Colonic mucosa (tissue), 4 donors: ENCODE measurements at regions not wholly inside any gene's neighbourhood (a gene's known extent, or its start where the extent isn't known, plus 50 kb on each side); places are given as distances from the start of the nearest gene placed in this dataset.
"Not testable (repeated sequence)": the region's sequence is repeated elsewhere in the genome, so short reads cannot be mapped to it uniquely, and the experiment has no call there.

Experiments
- DNase-seq: peaks from one replicate; pipeline ENCODE4 v3.0.0-alpha.2; 2020
- H3K27ac ChIP-seq: fragments of 200-600 bp; one replicate; pipeline ENCODE4 v1.8.0; 2021
- H3K27me3 ChIP-seq: fragments of 200-600 bp; one replicate; pipeline ENCODE4 v1.8.0; 2021
- H3K36me3 ChIP-seq: fragments of 200-600 bp; one replicate; pipeline ENCODE4 v1.8.0; 2021
- H3K4me1 ChIP-seq: fragments of 200-600 bp; one replicate; pipeline ENCODE4 v1.8.0; 2021; ENCODE audit warnings: mild to moderate bottlenecking
- H3K4me3 ChIP-seq: fragments of 200-600 bp; one replicate; pipeline ENCODE4 v1.8.0; 2021
- H3K9ac ChIP-seq, 2 donors: one replicate each; pipeline ENCODE4 v1.7.0; 2013; ENCODE audit warnings: control low read depth in 2 of 2, low read depth in 2 of 2, low read length in 2 of 2
- H3K9me3 ChIP-seq: fragments of 200-600 bp; one replicate; pipeline ENCODE4 v1.8.0; 2021
- intact Hi-C: fragments of 100-400 bp; cut with DNase I; formaldehyde crosslinking; loops from one replicate; pipeline ENCODE4 v1.14.1; 2022
- TF ChIP-seq, protein P1 (sequence below): fragments of 200-600 bp; IDR thresholded peaks from one replicate; pipeline ENCODE4 v1.8.0; 2022; ENCODE audit warnings: antibody characterized with exemption, mild to moderate bottlenecking
- donor health status: healthy.
- donor health status: DM: no; HTN: no; CAD: no.
- donor health status: DM: no; HTN: no; CAD: no.

DNA sequence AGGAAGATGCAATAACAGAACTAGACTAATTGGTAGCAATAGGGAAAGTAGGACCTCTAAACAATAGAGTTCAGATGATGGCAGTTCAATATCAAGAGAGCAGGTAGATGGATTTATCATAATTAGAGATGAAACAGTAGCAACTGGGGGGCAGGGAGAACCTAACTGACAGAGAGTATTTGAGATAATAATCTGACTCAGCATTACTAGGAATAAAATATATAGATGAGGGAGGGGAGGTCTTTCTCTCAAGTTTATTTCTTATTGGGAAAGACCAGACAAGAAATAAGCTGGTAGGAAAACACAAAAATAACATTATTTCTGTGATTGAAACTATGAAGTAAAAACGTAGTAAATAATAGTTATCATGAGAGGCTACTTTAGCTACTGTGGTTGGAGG is 1656.7 kb upstream of the B3GALT2 start:
- Histone ChIP-seq H3K9ac (no peak overlapping the region), H3K4me1 (no peaks in the 10 kb centered on the region), H3K27ac (no peak overlapping the region), H3K36me3 (no peaks in the 10 kb centered on the region), H3K27me3 (no peaks in the 10 kb centered on the region), H3K4me3 (no peak overlapping the region), H3K9me3 (no peaks in the 10 kb centered on the region)
- DNase-seq: no peak
- intact Hi-C loops: no loop called here
- TF ChIP-seq, protein P1, sequence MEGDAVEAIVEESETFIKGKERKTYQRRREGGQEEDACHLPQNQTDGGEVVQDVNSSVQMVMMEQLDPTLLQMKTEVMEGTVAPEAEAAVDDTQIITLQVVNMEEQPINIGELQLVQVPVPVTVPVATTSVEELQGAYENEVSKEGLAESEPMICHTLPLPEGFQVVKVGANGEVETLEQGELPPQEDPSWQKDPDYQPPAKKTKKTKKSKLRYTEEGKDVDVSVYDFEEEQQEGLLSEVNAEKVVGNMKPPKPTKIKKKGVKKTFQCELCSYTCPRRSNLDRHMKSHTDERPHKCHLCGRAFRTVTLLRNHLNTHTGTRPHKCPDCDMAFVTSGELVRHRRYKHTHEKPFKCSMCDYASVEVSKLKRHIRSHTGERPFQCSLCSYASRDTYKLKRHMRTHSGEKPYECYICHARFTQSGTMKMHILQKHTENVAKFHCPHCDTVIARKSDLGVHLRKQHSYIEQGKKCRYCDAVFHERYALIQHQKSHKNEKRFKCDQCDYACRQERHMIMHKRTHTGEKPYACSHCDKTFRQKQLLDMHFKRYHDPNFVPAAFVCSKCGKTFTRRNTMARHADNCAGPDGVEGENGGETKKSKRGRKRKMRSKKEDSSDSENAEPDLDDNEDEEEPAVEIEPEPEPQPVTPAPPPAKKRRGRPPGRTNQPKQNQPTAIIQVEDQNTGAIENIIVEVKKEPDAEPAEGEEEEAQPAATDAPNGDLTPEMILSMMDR: no peak

DNA sequence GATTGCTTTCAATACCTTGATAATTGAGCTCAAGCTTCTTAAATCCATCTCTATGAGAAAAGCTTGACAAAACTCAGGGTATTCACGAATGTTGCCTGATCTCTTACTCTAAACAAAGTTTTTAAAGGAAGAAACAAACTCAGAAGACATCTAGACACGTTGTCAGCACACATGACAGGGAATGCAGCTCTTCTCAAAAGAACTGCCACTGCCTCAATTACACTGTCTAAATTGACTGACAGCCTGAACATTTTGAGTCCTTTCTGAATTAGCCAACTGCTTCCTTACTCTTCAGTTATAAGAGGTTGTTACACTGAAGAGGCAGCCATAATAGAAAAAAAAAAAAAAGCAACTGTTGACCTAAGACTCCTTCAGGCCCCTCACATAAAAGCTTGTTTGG is 1646.7 kb upstream of the B3GALT2 start:
- Histone ChIP-seq H3K4me3 (no peak overlapping the region), H3K27ac (no peak overlapping the region), H3K9me3 (no peaks in the 10 kb centered on the region), H3K36me3 (no peaks in the 10 kb centered on the region), H3K4me1 (no peaks in the 10 kb centered on the region), H3K9ac (no peak overlapping the region), H3K27me3 (no peaks in the 10 kb centered on the region)
- intact Hi-C loops: no loop called here
- no peak for DNase-seq
- TF ChIP-seq, protein P1: no peak

DNA sequence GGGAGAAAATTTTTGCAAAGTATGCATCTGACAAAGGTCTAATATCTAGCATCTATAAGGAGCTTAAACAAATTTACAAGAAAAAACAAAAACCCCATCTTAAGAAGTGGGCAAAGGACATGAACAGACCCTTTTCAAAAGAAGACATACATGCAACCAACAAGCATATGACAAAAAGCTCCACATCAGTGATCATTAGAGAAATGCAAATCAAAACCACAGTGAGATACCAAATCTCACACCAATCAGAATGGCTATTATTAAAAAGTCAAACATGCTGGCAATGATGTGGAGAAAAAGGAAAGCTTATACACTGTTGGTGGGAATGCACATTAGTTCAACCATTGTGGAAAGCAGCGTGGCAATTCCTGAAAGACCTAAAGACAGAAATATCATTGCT is 1645.2 kb upstream of the B3GALT2 start:
- H3K4me3 ChIP-seq, DNase-seq, H3K27me3 ChIP-seq, H3K36me3 ChIP-seq, H3K9ac ChIP-seq, H3K4me1 ChIP-seq, intact Hi-C loops, H3K9me3 ChIP-seq, H3K27ac ChIP-seq: not testable (repeated sequence)

DNA sequence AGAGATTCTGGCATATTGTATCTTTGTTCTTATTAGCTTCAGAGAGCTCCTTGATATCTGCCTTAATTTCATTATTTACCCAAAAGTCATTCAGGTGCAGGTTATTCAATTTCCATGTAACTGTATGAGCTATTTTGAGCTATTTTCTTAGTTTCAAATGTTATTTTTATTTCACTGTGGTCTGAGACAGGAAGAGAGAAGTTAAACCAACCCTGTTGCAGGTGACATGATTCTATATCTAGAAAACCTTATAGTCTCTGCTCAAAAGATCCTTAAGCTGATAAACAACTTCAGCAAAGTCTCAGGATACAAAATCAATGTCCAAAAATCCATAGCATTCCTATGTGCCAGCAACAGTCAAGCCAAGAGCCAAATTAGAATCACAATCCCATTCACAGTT is 1644.0 kb upstream of the B3GALT2 start:
- no peak overlapping the region for H3K27ac ChIP-seq
- H3K36me3 ChIP-seq: no peaks in the 10 kb centered on the region
- H3K4me1 ChIP-seq: no peaks in the 10 kb centered on the region
- TF ChIP-seq, protein P1: no peak
- H3K27me3 ChIP-seq: no peaks in the 10 kb centered on the region
- intact Hi-C loops: no loop called here
- no peak overlapping the region for H3K9ac ChIP-seq
- DNase-seq: no peak
- no peak overlapping the region for H3K4me3 ChIP-seq
- H3K9me3 ChIP-seq: no peaks in the 10 kb centered on the region

DNA sequence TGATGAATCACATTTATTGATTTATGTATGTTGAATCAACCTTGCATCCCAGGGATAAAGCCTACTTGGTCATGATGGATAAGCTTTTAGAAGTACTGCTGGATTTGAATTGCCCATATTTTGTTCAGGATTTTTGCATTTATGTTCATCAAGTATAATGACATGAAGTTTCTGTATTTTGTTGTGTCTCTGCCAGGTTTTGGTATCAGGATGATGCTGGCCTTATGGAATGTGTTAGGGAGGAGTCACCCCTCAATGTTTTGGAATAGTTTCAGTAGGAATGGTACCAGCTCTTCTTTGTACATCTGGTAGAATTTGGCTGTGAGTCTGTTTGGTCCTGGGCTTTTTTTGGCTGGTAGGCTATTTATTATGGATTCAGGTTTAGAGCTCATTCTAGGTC is 1643.1 kb upstream of the B3GALT2 start:
- Histone ChIP-seq H3K27me3 (no peaks in the 10 kb centered on the region), H3K4me1 (no peaks in the 10 kb centered on the region), H3K36me3 (no peaks in the 10 kb centered on the region), H3K9ac (no peak overlapping the region), H3K27ac (no peak overlapping the region), H3K9me3 (no peaks in the 10 kb centered on the region), H3K4me3 (no peak overlapping the region)
- TF ChIP-seq, protein P1: no peak
- DNase-seq: no peak
- intact Hi-C loops: no loop called here

DNA sequence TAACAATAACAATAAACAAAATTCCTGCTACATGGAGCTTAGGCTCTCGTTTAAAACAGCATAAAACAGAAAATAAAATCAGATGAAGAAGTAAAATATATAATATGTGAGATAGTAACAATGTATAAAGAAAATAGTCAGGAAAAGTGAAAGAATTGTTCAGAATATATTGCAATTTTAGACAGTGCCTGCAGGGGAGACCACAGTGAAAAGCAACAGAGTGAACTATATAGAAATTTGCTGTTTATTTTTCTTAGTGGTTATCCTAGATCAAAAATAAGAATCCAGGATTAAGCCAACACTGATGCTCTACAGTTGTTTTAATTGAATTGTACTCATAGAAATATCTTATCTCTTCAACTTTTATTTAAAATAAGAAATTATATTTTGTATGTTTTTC is 1639.0 kb upstream of the B3GALT2 start:
- intact Hi-C loops: no loop called here
- TF ChIP-seq, protein P1: no peak
- Histone ChIP-seq H3K4me3 (no peak overlapping the region), H3K4me1 (no peaks in the 10 kb centered on the region), H3K9me3 (no peaks in the 10 kb centered on the region), H3K27me3 (no peaks in the 10 kb centered on the region), H3K9ac (no peak overlapping the region), H3K27ac (no peak overlapping the region), H3K36me3 (no peaks in the 10 kb centered on the region)
- DNase-seq: no peak
